Gastroesophageal sphincter (tissue), 4 donors: ENCODE measurements at regions not wholly inside any gene's neighbourhood (a gene's known extent, or its start where the extent isn't known, plus 50 kb on each side); places are given as distances from the start of the nearest gene placed in this dataset.

Experiments
- ATAC-seq: fragments of 150-250 bp; one replicate; pipeline ENCODE4 v1.9.1; 2016; ENCODE audit warnings: mild to moderate bottlenecking, moderate library complexity
- H3K27ac ChIP-seq, 4 donors: fragments of 200-600 bp; sonication (generic) in 3 of 4; 1 replicate in 3 of 4; 2 replicates in 1 of 4; pipeline ENCODE4 v1.5.1; 2016 to 2019
- H3K27me3 ChIP-seq: fragments of 200-600 bp; sonication (generic); one replicate; pipeline ENCODE4 v1.5.1; 2019
- H3K36me3 ChIP-seq, 2 donors: fragments of 200-600 bp; sonication (generic); one replicate each; pipeline ENCODE4 v1.5.1; 2019; ENCODE audit warnings: control low read depth in 1 of 2
- H3K4me1 ChIP-seq, 3 donors: fragments of 200-600 bp; sonication (generic); 1 replicate in 2 of 3; 2 replicates in 1 of 3; pipeline ENCODE4 v1.5.1; 2016 to 2019; ENCODE audit warnings: control low read depth in 2 of 3
- H3K4me3 ChIP-seq, 2 donors: fragments of 200-600 bp; sonication (generic); one replicate each; pipeline ENCODE4 v1.5.1; 2019; ENCODE audit warnings: mild to moderate bottlenecking in 1 of 2, moderate library complexity in 1 of 2
- H3K9me3 ChIP-seq, 3 donors: fragments of 200-600 bp; sonication (generic); one replicate each; pipeline ENCODE4 v1.5.1; 2017 to 2019; ENCODE audit warnings: control low read depth in 2 of 3
- EP300 ChIP-seq: sonication (generic); formaldehyde crosslinking; IDR thresholded peaks from one replicate; pipeline ENCODE4 v1.6.1; 2017; ENCODE audit warnings: antibody characterized with exemption, mild to moderate bottlenecking
- POLR2A ChIP-seq, 2 donors: fragments of 450-650 bp; IDR thresholded peaks; one replicate each; pipeline ENCODE4 v1.6.1; 2017; ENCODE audit warnings: antibody characterized with exemption in 2 of 2, mild to moderate bottlenecking in 2 of 2, moderate library complexity in 1 of 2
- POLR2AphosphoS5 ChIP-seq: sonication (generic); formaldehyde crosslinking; IDR thresholded peaks from one replicate; pipeline ENCODE4 v1.6.1; 2017; ENCODE audit warnings: antibody characterized with exemption
- WGBS, 2 donors: methylation state at CpG; one replicate each; pipeline ENCODE4 v1.1.5; 2018; ENCODE audit warnings: low coverage in 1 of 2; 5-methylcytosine and 5-hydroxymethylcytosine counted together
- TF ChIP-seq, protein P1 (sequence below), 4 experiments: fragments of 200-600 bp in 2 of 4; fragments of 450-650 bp in 2 of 4; sonication (generic) in 1 of 4; IDR thresholded peaks; one replicate each; pipeline ENCODE4 v1.5.1; 2017 to 2019; ENCODE audit warnings: antibody characterized with exemption in 4 of 4, mild to moderate bottlenecking in 2 of 4, moderate library complexity in 2 of 4

GRCh38 chr12:84785951-84786350 lies 126.6 kb downstream of the SLC6A15 start:
- TF ChIP-seq POLR2AphosphoS5 (no peak), EP300 (no peak), POLR2A (IDR thresholded peaks at IDR 0.05) (no peak)
- TF ChIP-seq, protein P1, sequence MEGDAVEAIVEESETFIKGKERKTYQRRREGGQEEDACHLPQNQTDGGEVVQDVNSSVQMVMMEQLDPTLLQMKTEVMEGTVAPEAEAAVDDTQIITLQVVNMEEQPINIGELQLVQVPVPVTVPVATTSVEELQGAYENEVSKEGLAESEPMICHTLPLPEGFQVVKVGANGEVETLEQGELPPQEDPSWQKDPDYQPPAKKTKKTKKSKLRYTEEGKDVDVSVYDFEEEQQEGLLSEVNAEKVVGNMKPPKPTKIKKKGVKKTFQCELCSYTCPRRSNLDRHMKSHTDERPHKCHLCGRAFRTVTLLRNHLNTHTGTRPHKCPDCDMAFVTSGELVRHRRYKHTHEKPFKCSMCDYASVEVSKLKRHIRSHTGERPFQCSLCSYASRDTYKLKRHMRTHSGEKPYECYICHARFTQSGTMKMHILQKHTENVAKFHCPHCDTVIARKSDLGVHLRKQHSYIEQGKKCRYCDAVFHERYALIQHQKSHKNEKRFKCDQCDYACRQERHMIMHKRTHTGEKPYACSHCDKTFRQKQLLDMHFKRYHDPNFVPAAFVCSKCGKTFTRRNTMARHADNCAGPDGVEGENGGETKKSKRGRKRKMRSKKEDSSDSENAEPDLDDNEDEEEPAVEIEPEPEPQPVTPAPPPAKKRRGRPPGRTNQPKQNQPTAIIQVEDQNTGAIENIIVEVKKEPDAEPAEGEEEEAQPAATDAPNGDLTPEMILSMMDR (IDR thresholded peaks at IDR 0.05) = no peak
- no peak overlapping the region for H3K4me3 ChIP-seq
- no peaks in the 10 kb centered on the region for H3K36me3 ChIP-seq
- no peak for ATAC-seq
- no peak overlapping the region for H3K27ac ChIP-seq
- 27 to 31% methylated on average over 1 of the region's 1 CpG for WGBS, 2 donors
- H3K27me3 ChIP-seq = no peaks in the 10 kb centered on the region
- no peaks in the 10 kb centered on the region for H3K4me1 ChIP-seq
- H3K9me3 ChIP-seq = no peaks in the 10 kb centered on the region

DNA sequence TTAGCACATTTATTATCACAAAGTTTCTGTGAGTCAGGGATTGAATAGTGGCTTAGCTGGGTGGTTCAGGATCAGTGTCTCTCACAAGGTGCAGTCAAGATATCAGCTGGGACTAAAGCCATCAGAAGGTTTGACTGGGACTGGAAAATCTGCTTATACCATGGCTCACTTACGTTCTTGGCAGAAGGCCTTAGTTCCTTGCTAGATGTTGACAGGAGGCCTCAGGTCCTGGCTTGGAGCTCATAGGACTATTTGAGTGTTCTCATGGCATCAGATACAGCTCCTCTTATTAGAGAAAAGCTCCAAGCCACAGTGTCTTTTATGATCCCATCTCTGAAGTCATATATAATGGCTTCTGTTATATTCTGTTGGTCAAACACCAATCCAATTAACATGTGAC lies 127.3 kb downstream of the SLC6A15 start:
- no peaks in the 10 kb centered on the region for H3K27me3 ChIP-seq
- 57 to 100% methylated on average over 1 of the region's 1 CpG for WGBS, 2 donors
- no peaks in the 10 kb centered on the region for H3K9me3 ChIP-seq
- H3K36me3 ChIP-seq = no peaks in the 10 kb centered on the region
- no peak for ATAC-seq
- H3K4me1 ChIP-seq = no peaks in the 10 kb centered on the region
- H3K27ac ChIP-seq = no peak overlapping the region
- H3K4me3 ChIP-seq = no peak overlapping the region
- TF ChIP-seq POLR2A (IDR thresholded peaks at IDR 0.05) (no peak), POLR2AphosphoS5 (no peak), EP300 (no peak)
- TF ChIP-seq, protein P1 (IDR thresholded peaks at IDR 0.05) = no peak

DNA sequence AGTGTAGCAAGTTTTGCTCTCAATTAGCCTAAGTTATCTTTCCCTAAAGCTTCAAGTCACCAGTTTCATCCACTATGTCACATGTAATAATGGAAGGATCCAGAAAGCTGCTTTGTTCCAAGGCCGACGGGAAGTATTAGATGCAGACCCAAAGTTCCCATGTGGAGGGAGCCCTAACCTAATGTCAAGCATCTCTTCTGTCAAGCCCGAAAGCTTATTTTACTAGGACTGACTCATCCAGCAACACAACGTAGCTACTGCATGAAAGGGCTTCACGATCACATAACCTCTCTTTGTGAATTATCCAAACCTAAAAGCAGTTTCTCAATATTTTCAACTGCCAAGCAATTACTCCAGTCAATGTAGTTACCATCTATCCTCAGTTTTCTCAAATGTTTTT lies 133.4 kb downstream of the SLC6A15 start:
- TF ChIP-seq POLR2A (IDR thresholded peaks at IDR 0.05) = no peak
- no peak for TF ChIP-seq POLR2AphosphoS5
- TF ChIP-seq, protein P1 (IDR thresholded peaks at IDR 0.05) = no peak
- no peak for TF ChIP-seq EP300
- no peak overlapping the region for H3K4me3 ChIP-seq
- no peaks in the 10 kb centered on the region for H3K27me3 ChIP-seq
- no peak overlapping the region for H3K27ac ChIP-seq
- WGBS, 2 donors = 40 to 98% methylated on average over 2 to 5 of the region's 5 CpGs
- H3K36me3 ChIP-seq = no peaks in the 10 kb centered on the region
- no peaks in the 10 kb centered on the region for H3K4me1 ChIP-seq
- H3K9me3 ChIP-seq = no peaks in the 10 kb centered on the region
- ATAC-seq = no peak

DNA sequence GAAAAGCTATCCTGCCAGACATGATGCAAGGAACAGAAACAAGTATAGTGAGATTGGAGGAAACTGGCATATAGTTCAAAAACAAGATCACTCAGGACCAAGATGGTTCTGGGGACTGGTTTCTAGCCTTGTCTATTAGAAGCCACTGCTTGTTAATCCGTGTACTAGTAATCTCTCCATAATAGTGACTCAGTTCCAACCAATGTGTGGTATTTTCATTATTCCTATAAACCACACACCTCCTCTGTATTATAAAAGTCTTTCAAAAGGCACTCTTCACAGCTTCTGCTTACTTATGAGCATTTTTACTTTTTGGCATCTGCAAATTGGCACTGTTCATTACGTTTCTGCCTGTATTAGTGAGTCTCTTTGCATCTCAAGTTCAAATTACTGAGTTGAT lies 140.3 kb downstream of the SLC6A15 start:
- Histone ChIP-seq H3K4me3 (no peak overlapping the region), H3K27ac (no peak overlapping the region), H3K4me1 (no peaks in the 10 kb centered on the region), H3K36me3 (no peaks in the 10 kb centered on the region), H3K27me3 (no peaks in the 10 kb centered on the region), H3K9me3 (no peaks in the 10 kb centered on the region)
- TF ChIP-seq EP300 = no peak
- no peak for TF ChIP-seq POLR2A (IDR thresholded peaks at IDR 0.05)
- WGBS, 2 donors = 46 to 55% methylated on average over 1 to 2 of the region's 2 CpGs
- no peak for ATAC-seq

DNA sequence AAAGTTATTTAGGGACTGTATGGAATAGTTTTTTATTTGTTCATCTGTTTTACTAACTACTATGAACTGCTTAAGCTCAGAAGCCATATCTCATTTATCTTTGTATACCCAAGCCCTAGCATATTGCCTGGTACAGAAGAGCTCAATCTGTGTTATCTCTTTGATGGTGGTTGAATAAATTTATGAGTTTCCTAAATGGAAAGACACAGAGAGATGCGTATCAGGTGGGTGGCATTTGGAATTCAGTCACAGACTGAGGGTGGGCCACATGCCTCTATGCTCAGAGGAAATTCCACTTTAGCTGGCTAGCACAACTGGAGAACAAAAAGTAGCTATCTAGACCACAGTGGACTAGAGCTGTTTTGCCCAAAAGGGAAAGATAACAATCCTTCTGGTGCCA lies 145.5 kb downstream of the SLC6A15 start:
- Histone ChIP-seq H3K4me3 (no peak overlapping the region), H3K27ac (no peak overlapping the region), H3K4me1 (no peaks in the 10 kb centered on the region), H3K9me3 (no peaks in the 10 kb centered on the region), H3K27me3 (no peaks in the 10 kb centered on the region), H3K36me3 (no peaks in the 10 kb centered on the region)
- ATAC-seq = no peak
- 33 to 100% methylated on average over 1 of the region's 1 CpG for WGBS, 2 donors
- TF ChIP-seq, protein P1 (IDR thresholded peaks at IDR 0.05) = no peak
- TF ChIP-seq EP300 (no peak), POLR2AphosphoS5 (no peak), POLR2A (IDR thresholded peaks at IDR 0.05) (no peak)

DNA sequence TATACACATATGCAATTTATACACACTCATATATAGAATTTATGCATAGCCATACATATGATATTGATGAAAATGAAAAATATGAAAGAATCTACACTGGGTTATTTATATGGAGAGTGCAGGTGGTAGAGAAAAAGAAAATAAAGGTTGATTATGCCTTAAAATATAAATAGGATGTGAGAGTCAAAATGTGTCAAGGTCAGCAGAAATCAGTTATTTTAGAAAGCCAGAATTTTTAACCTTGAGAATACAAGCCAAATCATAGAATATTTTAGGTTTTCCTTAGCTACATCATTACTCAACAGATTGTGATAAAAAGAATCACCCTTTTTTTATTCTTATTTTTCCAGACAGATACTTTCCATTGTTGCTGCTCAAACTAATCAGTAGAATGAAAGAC lies 146.2 kb downstream of the SLC6A15 start:
- no peak overlapping the region for H3K27ac ChIP-seq
- H3K36me3 ChIP-seq = no peaks in the 10 kb centered on the region
- no peak overlapping the region for H3K4me3 ChIP-seq
- no peaks in the 10 kb centered on the region for H3K9me3 ChIP-seq
- TF ChIP-seq POLR2A (IDR thresholded peaks at IDR 0.05) = no peak
- TF ChIP-seq POLR2AphosphoS5 = no peak
- no peak for ATAC-seq
- H3K27me3 ChIP-seq = no peaks in the 10 kb centered on the region
- H3K4me1 ChIP-seq = no peaks in the 10 kb centered on the region
